AG09319 (cell line): ENCODE measurements at regions not wholly inside any gene's neighbourhood (a gene's known extent, or its start where the extent isn't known, plus 50 kb on each side); places are given as distances from the start of the nearest gene placed in this dataset.

Experiments
- DNase-seq: peaks from one replicate; pipeline ENCODE4 v3.0.0-alpha.2; 2010; ENCODE audit warnings: low read depth; ENCODE audit errors: extremely low read depth
- TF ChIP-seq, protein P1 (sequence below): IDR thresholded peaks from 2 replicates; pipeline ENCODE4 v1.5.1; 2011; ENCODE audit warnings: low read depth, mild to moderate bottlenecking, inconsistent platforms, low read length, moderate library complexity

DNA sequence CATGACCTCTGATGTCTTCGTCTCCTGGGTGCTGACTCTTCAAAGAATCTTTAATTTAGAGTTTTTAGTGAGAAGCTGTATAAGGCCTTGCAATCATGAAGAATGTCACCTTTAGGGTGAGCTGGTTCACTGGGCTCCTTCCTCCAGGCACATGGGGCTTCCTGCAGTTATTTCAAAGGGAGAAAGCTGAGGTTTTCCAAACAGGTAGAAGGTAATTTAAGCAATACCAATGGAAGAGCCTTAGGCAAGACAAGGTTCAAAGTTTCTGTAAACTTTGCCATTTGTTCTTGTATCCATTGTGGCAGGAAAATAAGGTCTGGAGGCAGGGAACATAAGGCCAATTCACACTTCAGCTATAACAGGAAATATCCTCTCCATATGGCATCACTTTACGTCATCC is 88.0 kb upstream of the EIF5 start:
- no peak for DNase-seq
- TF ChIP-seq, protein P1, sequence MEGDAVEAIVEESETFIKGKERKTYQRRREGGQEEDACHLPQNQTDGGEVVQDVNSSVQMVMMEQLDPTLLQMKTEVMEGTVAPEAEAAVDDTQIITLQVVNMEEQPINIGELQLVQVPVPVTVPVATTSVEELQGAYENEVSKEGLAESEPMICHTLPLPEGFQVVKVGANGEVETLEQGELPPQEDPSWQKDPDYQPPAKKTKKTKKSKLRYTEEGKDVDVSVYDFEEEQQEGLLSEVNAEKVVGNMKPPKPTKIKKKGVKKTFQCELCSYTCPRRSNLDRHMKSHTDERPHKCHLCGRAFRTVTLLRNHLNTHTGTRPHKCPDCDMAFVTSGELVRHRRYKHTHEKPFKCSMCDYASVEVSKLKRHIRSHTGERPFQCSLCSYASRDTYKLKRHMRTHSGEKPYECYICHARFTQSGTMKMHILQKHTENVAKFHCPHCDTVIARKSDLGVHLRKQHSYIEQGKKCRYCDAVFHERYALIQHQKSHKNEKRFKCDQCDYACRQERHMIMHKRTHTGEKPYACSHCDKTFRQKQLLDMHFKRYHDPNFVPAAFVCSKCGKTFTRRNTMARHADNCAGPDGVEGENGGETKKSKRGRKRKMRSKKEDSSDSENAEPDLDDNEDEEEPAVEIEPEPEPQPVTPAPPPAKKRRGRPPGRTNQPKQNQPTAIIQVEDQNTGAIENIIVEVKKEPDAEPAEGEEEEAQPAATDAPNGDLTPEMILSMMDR, result no peak

DNA sequence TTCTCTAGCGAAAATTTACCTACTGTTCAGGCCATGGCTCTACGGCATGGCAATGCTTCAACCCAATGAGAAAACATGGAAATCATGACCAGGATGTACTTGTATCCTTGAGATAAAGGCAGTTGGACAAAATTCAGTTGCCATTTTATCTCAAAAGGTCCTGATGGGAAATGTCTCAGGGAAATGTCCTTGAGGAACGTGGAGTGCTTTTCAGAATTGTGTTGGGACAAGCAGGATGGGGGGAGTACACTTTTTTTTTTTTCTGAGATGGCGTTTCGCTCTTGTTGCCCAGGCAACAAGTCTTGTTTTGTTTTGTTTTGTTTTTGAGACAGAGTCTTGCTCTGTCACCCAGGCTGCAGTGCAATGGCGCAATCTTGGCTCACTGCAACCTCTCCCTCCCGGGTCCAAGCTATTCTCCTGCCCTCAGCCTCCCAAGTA is 86.8 kb upstream of the EIF5 start:
- TF ChIP-seq, protein P1, result no peak
- no peak for DNase-seq

DNA sequence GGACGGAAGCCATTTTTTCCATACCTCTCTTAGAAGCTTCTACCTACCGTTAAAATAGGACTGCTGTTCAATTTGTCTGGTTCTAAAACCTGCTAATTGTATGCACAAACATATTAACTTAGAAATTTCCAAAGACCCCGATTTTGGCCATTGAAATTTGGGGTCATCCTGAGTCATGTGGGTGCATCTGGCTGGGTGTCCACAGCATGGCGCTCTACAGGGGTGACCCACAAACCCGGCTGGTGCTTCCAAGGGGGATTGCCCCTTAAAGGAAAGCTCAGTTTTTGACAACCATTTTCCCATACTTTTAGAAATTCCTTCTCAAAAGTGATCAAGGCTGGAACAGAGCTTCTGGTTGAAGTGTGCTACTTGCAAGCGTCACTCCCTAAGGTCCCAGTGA is 83.9 kb upstream of the EIF5 start:
- TF ChIP-seq, protein P1, result no peak
- DNase-seq, result no peak

DNA sequence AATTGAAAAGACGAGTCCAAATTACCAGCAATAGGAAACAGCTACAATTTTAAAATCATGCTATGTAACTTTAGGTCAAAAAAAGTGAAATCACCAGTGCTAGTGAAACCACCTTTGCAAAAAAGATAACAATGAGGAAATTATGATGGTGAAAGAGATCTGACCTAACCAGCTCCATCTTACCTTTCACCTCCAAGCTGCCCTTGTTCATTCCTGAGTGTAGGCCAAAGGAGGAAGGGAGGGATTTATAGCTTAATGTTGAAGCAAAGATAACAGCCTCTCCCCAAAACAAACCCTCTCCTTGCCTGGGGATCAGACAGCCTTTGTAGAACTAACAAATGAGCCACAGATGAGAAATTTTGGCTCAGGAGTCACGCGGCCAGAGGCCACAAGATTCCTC is 83.2 kb upstream of the EIF5 start:
- TF ChIP-seq, protein P1, result no peak
- no peak for DNase-seq

DNA sequence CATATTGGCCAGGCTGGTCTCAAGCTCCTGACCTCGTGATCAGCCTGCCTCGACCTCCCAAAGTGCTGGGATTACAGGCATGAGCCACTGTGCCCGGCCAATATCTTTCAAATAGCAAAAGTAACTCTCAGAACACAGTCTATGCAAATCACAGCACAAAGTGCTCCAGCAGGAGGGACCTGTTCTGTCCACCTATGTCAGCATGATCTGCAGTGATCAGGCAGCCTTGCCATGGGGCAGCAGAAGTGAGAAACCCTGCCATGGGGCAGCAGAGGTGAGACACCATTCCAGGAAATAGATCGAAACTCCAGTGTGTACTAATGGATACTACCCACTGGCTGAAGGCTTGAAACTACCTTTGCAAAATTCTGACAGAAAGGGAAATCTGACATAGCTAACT is 78.5 kb upstream of the EIF5 start:
- DNase-seq, result no peak
- TF ChIP-seq, protein P1, result no peak

DNA sequence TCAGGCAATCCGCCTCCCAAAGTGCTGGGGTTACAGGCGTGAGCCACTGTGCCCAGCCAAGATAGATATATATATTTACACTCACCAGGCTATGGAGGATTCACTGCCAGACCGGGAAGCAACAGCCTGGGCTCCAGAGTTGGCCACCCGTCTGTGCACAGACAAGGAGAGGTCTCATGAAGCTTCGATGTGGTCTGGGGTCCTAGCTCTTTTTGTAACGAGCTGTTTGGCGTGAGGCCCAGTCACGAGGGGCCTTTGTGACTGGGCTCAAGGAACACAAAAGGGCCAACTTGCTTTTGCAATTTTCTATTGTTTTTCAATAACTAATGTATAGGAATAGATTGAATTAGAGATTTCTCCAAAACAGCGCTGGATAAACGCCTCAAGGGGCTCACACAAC is 77.6 kb upstream of the EIF5 start:
- TF ChIP-seq, protein P1, result no peak
- DNase-seq, result no peak

DNA sequence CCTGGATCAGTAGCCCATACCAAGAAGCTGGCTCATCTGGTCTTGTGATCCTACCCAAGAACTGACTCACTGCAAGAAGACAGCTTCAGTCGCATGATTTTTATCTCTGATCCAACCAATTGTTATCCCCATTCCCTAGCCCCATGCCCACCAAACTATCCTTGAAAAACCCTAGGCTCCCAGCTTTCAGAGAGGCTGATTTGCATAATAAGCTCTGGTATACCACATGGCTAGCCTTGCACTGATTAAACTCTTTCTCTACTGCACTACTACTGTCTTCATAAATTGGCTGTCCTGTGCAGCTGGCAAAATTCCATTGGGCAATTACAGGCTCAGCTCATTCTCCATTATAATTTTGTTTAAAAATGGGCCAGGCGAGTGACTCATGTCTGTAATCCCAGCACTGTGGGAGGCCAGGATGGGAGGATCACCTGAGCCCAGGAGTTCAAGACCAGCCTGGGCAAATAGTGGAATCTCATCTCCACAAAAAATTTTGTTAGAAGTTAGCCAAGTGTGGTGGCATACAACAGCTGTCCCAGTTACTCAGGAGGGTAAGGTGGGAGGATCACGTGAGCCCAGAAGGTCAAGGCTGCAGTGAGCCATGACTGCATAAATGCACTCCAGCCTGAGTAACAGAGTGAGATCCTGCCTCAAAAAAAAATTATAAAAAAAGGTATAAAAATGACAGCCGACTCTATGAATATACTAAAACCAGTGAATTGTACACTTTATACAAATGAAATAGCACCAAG is 76.7 kb upstream of the EIF5 start:
- TF ChIP-seq, protein P1, result no peak
- DNase-seq, result no peak
